ENCODE measurements at regions not wholly inside any gene's neighbourhood (a gene's known extent, or its start where the extent isn't known, plus 50 kb on each side); places are given as distances from the start of the nearest gene placed in this dataset.

DNA sequence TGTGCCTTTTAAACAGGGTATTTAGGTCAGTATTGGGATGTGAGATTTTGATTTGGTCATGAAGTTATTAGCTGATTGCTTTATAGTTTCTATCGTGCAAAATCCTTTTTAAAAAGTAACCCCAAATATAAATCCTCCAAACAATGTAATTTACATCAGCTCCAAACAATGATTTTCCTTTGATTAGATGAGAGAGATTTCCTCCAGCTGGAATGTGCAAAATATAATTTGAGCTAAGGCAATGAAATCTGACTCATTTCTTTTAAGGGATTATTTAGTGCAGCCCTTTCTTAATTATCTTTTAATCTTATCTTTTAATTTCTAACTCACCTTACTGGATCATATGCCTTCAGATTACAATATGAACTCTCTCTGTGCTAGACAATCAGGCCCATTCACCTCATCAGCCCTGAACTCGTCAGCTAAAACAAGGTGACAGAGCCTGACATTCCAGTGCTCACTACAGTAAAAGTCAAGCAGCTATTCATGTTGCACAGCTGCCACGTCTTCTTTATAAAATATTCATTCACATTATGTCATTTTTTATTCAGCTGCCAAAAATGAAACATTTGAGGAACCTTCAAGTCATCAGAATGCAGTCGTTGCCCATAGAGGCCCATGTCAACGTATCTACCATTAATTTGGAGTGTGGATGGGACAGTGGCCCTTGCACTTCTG, 440.1 kb downstream of the CBLN4 start:
- TF ChIP-seq POLR2A (IDR thresholded peaks at IDR 0.05) = no peak
- TF ChIP-seq, protein P1, sequence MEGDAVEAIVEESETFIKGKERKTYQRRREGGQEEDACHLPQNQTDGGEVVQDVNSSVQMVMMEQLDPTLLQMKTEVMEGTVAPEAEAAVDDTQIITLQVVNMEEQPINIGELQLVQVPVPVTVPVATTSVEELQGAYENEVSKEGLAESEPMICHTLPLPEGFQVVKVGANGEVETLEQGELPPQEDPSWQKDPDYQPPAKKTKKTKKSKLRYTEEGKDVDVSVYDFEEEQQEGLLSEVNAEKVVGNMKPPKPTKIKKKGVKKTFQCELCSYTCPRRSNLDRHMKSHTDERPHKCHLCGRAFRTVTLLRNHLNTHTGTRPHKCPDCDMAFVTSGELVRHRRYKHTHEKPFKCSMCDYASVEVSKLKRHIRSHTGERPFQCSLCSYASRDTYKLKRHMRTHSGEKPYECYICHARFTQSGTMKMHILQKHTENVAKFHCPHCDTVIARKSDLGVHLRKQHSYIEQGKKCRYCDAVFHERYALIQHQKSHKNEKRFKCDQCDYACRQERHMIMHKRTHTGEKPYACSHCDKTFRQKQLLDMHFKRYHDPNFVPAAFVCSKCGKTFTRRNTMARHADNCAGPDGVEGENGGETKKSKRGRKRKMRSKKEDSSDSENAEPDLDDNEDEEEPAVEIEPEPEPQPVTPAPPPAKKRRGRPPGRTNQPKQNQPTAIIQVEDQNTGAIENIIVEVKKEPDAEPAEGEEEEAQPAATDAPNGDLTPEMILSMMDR (IDR thresholded peaks at IDR 0.05) = no peak
- no peak for TF ChIP-seq POLR2AphosphoS5 (IDR thresholded peaks at IDR 0.05)
- no peak overlapping the region for H3K4me3 ChIP-seq
- intact Hi-C loops (cut with DNase I) = no loop called here
- WGBS = 46% methylated on average over 5 of the region's 5 CpGs
- no peaks in the 10 kb centered on the region for H3K9me3 ChIP-seq
- H3K4me1 ChIP-seq (replicated peaks) = no peaks in the 10 kb centered on the region
- no peak overlapping the region for H3K27ac ChIP-seq
- no peaks in the 10 kb centered on the region for H3K27me3 ChIP-seq (replicated peaks; ENCODE audit: insufficient read depth)
- H3K36me3 ChIP-seq = no peaks in the 10 kb centered on the region
- no peak for DNase-seq (ENCODE audit: low spot score)

DNA sequence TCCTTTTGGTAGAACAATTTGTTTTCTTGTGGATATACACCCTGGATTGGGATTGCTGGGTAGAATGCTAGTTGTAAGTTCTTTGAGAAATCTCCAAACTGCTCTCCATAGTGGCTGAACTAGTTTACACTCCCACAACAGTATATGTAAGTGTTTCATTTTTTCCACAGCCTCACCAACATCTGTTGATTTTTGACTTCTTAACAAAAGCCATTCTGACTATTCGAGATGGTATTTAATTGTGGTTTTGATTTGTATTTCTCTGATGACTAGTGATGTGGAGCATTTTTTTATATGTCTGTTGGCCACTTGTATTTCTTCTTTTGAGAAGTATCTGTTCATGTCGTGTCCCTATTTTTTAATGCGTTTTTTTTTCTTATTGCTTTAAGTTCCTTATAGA, 444.1 kb downstream of the CBLN4 start:
- Histone ChIP-seq H3K36me3 (no peaks in the 10 kb centered on the region), H3K9me3 (no peaks in the 10 kb centered on the region), H3K4me1 (replicated peaks) (no peaks in the 10 kb centered on the region), H3K4me3 (no peak overlapping the region), H3K27ac (no peak overlapping the region), H3K27me3 (replicated peaks; ENCODE audit: insufficient read depth) (no peaks in the 10 kb centered on the region)
- 77% methylated on average over 3 of the region's 3 CpGs for WGBS
- no peak for DNase-seq (ENCODE audit: low spot score)
- TF ChIP-seq POLR2A (IDR thresholded peaks at IDR 0.05) (no peak), POLR2AphosphoS5 (IDR thresholded peaks at IDR 0.05) (no peak)
- TF ChIP-seq, protein P1 (IDR thresholded peaks at IDR 0.05) = no peak
- intact Hi-C loops (cut with DNase I) = no loop called here

DNA sequence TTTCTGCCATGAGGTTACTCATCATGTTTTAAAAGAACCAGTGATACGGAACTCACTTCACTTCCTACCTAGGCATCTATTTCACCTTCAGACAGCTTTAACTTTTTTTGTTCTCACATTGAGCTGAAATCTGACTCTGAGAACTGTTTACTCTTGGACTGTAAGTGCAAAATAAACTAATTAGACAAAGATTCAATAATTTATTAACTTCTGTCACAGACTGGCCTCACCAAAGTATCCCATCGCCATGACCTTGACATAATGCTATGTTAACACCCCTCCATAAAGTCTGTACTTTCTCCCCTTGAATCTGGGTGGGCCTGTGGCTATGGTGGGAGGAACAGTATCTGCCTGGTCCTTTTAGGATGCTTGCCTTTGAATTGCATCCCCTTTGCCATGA, 448.1 kb downstream of the CBLN4 start:
- TF ChIP-seq, protein P1 (IDR thresholded peaks at IDR 0.05) = no peak
- TF ChIP-seq POLR2A (IDR thresholded peaks at IDR 0.05) = no peak
- no peak for TF ChIP-seq POLR2AphosphoS5 (IDR thresholded peaks at IDR 0.05)
- H3K36me3 ChIP-seq = no peaks in the 10 kb centered on the region

GRCh38 chr20:55555075-55555650, 450.2 kb downstream of the CBLN4 start:
- H3K4me1 ChIP-seq (replicated peaks) = no peaks in the 10 kb centered on the region
- intact Hi-C loops (cut with DNase I) = no loop called here
- H3K4me3 ChIP-seq = no peak overlapping the region
- no peaks in the 10 kb centered on the region for H3K36me3 ChIP-seq
- no peaks in the 10 kb centered on the region for H3K9me3 ChIP-seq
- no peaks in the 10 kb centered on the region for H3K27me3 ChIP-seq (replicated peaks; ENCODE audit: insufficient read depth)
- no peak for DNase-seq (ENCODE audit: low spot score)
- WGBS = 93% methylated on average over 5 of the region's 5 CpGs
- no peak overlapping the region for H3K27ac ChIP-seq
- TF ChIP-seq POLR2A (IDR thresholded peaks at IDR 0.05) = no peak

More for the DNA sequence above, 448.1 kb downstream of the CBLN4 start:
- intact Hi-C loops (cut with DNase I) = no loop called here
- Histone ChIP-seq H3K4me3 (no peak overlapping the region), H3K27me3 (replicated peaks; ENCODE audit: insufficient read depth) (no peaks in the 10 kb centered on the region), H3K4me1 (replicated peaks) (no peaks in the 10 kb centered on the region), H3K9me3 (no peaks in the 10 kb centered on the region), H3K27ac (no peak overlapping the region)
- no peak for DNase-seq (ENCODE audit: low spot score)
- 41% methylated on average over 2 of the region's 2 CpGs for WGBS

DNA sequence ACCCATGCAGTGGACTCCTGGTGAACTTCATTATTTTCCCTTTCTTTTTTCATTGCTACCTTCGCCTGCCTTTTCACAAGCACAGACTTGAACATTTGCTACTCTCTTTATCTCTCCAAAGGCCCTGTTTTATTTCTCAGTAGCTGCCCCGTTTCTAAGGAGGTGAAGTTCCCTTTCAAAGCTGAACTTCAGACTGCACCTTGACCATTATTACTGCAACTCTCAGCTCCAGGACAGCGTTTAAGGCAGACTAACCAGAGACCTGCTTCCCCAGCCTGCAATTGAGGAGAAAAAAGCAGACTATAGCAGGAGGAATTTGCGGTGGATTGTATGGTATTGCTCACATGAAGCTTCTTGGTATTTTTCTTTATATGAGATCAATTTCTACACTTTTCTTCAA, 460.7 kb downstream of the CBLN4 start:
- TF ChIP-seq, protein P1 (IDR thresholded peaks at IDR 0.05) = no peak
- TF ChIP-seq POLR2AphosphoS5 (IDR thresholded peaks at IDR 0.05) (no peak), POLR2A (IDR thresholded peaks at IDR 0.05) (no peak)
- WGBS = 47% methylated on average over 4 of the region's 4 CpGs
- H3K27ac ChIP-seq = no peak overlapping the region
- H3K4me1 ChIP-seq (replicated peaks) = no peaks in the 10 kb centered on the region
- H3K4me3 ChIP-seq = no peak overlapping the region
- DNase-seq (ENCODE audit: low spot score) = no peak
- no peaks in the 10 kb centered on the region for H3K36me3 ChIP-seq
- intact Hi-C loops (cut with DNase I) = no loop called here
- no peaks in the 10 kb centered on the region for H3K9me3 ChIP-seq
- H3K27me3 ChIP-seq (replicated peaks; ENCODE audit: insufficient read depth) = no peaks in the 10 kb centered on the region

Measured in prostate gland (tissue), 2 donors.